T-helper 2 cell treated with Interferon-gamma antibody and Interleukin-4, amounts not matched to agents 5 μg/mL and 100 μg/mL, for 36 hours (primary cell): ENCODE measurements at regions not wholly inside any gene's neighbourhood (a gene's known extent, or its start where the extent isn't known, plus 50 kb on each side); places are given as distances from the start of the nearest gene placed in this dataset.

ENCODE experiments used
- DNase-seq: peaks from one replicate; pipeline ENCODE4 v3.0.0; 2021; ENCODE audit warnings: low spot score
- H3K27ac Mint-ChIP-seq: one replicate; pipeline ENCODE4 v1.8.0; 2021; ENCODE audit warnings: mild to moderate bottlenecking, mixed read lengths
- H3K27me3 Mint-ChIP-seq: one replicate; pipeline ENCODE4 v1.8.0; 2021; ENCODE audit warnings: low read depth, mixed read lengths
- H3K36me3 Mint-ChIP-seq: one replicate; pipeline ENCODE4 v1.8.0; 2021; ENCODE audit warnings: low read depth, mixed read lengths
- H3K4me1 Mint-ChIP-seq: one replicate; pipeline ENCODE4 v1.8.0; 2021; ENCODE audit warnings: low read depth, mixed read lengths
- H3K4me3 Mint-ChIP-seq: one replicate; pipeline ENCODE4 v1.8.0; 2022; ENCODE audit warnings: mild to moderate bottlenecking, moderate library complexity, mixed read lengths
- H3K9me3 Mint-ChIP-seq: one replicate; pipeline ENCODE4 v1.8.0; 2021; ENCODE audit warnings: mixed read lengths

DNA sequence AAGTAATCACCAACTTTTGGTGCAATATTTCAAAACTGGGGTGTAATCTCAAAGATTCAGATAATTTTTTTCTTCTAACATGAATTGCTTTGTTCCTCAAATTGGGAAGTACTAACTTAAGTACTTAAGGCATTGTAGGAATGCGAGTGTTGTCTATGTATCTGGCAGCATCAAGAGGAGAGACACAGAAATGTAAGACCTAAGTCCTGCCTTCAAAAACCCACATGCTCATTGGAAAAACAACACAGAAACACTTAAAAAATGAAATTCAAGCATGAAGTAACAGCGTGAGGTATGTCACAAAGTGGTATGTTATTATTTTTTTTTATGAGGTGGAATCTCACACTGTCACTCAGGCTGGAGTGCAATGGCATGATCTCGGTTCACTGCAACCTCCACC, 288.5 kb downstream of the ZEB1 start:
- no peak overlapping the region for H3K27ac Mint-ChIP-seq
- H3K9me3 Mint-ChIP-seq, result no peaks in the 10 kb centered on the region
- DNase-seq, result no peak

DNA sequence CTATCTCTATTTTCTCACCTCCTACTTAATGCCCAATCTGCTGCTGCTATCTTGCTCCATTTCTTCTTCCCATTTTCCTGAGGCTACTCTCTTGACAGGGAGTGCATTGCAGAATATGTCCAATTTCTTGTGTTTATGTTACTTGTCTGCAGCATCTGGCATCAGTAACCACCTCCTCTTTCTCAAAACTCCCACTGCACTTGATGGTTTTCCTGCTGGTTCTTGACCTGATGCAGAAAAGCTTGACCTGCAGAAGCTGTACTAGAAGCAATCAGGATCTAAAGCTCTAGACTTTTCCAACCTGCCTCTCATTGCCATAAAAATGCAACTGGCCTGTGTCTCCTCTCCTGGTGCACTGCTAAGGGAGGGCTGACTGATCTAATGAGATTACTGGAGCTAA, 287.8 kb downstream of the ZEB1 start:
- Mint-ChIP-seq H3K9me3 (no peaks in the 10 kb centered on the region), H3K27me3 (peaks cover 6% of the 10 kb centered on the region), H3K36me3 (no peaks in the 10 kb centered on the region), H3K27ac (no peak overlapping the region), H3K4me3 (no peak overlapping the region), H3K4me1 (peaks cover 6% of the 10 kb centered on the region)
- DNase-seq, result no peak

More for the DNA sequence above, 288.5 kb downstream of the ZEB1 start:
- peaks cover 6% of the 10 kb centered on the region for H3K4me1 Mint-ChIP-seq
- peaks cover 6% of the 10 kb centered on the region for H3K27me3 Mint-ChIP-seq
- H3K36me3 Mint-ChIP-seq, result no peaks in the 10 kb centered on the region
- no peak overlapping the region for H3K4me3 Mint-ChIP-seq

DNA sequence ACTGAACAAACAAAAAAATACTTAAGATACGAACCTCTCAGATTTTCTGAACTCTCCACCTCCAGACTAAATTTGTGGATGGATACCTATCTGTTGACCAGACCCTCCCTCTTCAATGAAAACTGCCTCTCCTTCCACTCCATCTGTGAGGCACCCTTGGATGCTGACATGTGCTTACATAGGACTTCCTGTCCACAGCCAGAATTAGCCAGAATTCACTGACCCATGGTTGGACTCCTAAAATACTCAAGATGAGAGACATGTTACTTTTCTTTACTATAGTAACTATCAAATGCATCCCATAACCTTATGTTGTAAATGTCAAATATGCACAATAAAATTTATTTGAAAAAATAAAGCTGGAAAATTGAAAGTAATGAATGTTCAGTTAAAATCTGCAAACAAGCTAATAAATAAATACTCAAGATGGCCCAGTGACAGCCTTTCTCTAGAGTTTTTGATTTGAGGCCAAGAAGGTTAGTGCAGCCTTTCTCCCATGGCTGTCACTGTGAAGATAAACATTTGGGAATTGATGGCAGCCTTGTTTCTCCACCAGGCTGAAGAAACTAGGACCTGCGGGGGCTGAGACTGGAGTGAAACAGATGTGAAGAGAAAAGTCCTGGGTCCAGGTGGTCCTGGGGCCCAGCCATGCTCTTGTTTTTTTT, 287.0 kb downstream of the ZEB1 start:
- DNase-seq, result no peak
- Mint-ChIP-seq H3K27ac (no peak overlapping the region), H3K9me3 (no peaks in the 10 kb centered on the region), H3K36me3 (no peaks in the 10 kb centered on the region), H3K27me3 (peaks cover 2% of the 10 kb centered on the region), H3K4me3 (no peak overlapping the region), H3K4me1 (peaks cover 6% of the 10 kb centered on the region)

DNA sequence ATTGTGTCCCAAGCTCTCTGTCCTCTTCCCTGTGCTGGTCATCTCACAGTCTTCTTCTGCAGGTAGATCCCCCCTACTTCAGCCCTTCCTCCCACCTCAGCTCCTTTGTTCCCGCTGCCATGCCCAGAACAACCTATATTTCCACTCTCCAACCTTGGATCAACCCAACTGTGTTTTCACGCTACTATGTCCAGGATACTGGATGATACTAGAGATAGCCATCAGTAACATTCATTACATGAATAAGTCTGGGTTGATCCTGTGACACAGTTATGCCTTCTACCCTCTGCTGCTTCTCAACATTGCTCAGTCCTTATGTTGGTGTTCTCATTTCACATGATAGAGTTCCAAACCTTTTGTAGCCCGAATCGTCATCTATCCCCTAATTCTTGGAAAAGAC, 286.4 kb downstream of the ZEB1 start:
- H3K36me3 Mint-ChIP-seq, result no peaks in the 10 kb centered on the region
- peaks cover 6% of the 10 kb centered on the region for H3K4me1 Mint-ChIP-seq
- no peak overlapping the region for H3K4me3 Mint-ChIP-seq
- no peak for DNase-seq
- H3K27ac Mint-ChIP-seq, result no peak overlapping the region
- H3K9me3 Mint-ChIP-seq, result no peaks in the 10 kb centered on the region
- peaks cover under 1% of the 10 kb centered on the region for H3K27me3 Mint-ChIP-seq

DNA sequence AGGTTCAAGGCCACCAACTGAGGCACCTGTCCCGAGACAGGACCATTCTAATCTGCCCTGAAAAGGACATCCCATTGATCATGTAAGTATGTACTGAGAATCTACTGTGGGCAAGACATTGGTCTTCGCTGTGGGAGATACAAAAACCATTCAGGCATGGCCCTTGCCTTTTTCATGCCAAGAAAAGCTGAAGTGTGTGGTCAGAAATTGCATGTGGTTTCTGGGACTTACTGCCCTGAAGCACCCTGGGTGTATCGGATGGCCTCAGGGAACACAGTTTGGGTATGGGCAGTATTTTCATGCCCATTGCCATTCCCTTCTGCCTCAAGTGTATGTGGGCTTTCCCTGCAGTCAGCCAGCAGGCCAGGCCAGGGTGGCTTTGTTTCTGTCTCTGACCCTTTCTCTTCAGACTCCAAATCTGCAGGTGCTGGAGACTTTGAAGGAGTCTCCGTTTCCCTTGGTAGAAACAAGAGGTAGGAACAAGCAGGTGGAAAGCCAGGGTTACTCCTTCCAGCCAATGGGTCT, 285.7 kb downstream of the ZEB1 start:
- Mint-ChIP-seq H3K36me3 (no peaks in the 10 kb centered on the region), H3K4me3 (peak overlapping the region; percentile 89), H3K9me3 (no peaks in the 10 kb centered on the region), H3K27ac (no peak overlapping the region), H3K27me3 (no peaks in the 10 kb centered on the region), H3K4me1 (peaks cover 9% of the 10 kb centered on the region)
- no peak for DNase-seq

DNA sequence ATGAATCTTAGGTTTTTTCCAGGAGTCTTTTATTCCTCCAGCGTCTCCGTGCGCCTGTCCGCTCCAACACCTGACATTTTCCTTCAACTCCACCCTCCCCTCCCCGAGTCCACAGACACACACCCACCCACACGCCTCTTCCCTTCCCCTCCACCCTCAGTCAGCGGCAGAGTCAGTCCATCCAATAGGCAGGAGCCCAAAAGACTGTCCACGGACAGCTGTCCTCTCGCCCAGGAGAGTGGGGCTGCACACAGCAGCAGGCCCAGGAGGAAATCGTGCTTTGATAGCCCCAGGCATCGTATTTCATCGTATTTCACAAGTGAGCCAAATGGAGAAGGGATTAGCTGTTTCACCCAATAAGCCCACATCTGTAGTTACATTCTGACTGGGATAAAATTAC, 285.1 kb downstream of the ZEB1 start:
- Mint-ChIP-seq H3K4me1 (peaks cover 9% of the 10 kb centered on the region), H3K27ac (peak overlapping the region; percentile 14), H3K9me3 (no peaks in the 10 kb centered on the region), H3K27me3 (no peaks in the 10 kb centered on the region), H3K4me3 (peak overlapping the region; percentile 89), H3K36me3 (no peaks in the 10 kb centered on the region)
- DNase-seq, result no peak

DNA sequence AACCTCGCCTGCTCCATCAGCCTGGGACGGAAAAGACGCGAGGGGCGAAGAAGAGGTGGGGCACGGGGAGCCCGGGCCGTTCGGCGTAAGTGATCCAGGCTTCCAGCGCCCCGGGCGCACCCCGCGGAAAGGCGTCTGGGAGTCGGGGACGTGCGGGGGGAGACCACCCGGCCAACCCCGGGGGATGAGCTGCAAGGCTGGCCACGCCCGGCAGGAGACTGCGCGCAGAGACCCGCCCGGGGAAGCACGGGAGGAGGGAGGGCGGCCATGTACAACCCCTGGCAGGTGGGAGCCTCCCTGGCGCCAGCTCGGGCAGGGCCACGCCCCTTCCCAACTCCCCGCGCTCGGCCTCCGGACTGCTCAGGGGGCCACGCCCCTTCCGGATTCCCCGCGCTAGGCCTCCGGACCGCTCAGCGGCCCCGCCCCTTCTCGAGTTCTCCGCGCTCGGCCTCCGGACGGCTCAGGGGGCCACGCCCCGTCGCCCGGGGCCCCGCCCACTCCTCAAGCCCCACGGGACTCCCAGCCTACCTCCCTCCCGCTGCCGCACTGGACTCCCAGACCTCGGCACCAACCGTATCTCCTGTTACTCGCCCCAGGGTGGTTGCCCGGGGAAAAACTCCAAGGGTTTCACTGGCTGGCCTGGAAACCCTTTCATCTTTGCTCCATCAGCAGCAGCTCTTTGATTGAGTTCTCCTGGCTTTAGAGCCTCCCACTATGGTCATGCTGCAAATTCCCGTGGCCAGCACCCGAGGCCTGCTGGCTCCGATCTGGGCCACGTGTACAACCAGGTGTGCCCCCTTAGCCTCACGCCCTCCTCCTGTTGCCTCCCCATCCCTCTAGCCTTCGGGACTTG, 284.4 kb downstream of the ZEB1 start:
- H3K4me1 Mint-ChIP-seq, result peaks cover 9% of the 10 kb centered on the region
- H3K27me3 Mint-ChIP-seq, result no peaks in the 10 kb centered on the region
- peak; percentile 91 for DNase-seq
- no peaks in the 10 kb centered on the region for H3K9me3 Mint-ChIP-seq
- H3K36me3 Mint-ChIP-seq, result no peaks in the 10 kb centered on the region
- no peak overlapping the region for H3K27ac Mint-ChIP-seq
- H3K4me3 Mint-ChIP-seq, result peak overlapping the region; percentile 89

DNA sequence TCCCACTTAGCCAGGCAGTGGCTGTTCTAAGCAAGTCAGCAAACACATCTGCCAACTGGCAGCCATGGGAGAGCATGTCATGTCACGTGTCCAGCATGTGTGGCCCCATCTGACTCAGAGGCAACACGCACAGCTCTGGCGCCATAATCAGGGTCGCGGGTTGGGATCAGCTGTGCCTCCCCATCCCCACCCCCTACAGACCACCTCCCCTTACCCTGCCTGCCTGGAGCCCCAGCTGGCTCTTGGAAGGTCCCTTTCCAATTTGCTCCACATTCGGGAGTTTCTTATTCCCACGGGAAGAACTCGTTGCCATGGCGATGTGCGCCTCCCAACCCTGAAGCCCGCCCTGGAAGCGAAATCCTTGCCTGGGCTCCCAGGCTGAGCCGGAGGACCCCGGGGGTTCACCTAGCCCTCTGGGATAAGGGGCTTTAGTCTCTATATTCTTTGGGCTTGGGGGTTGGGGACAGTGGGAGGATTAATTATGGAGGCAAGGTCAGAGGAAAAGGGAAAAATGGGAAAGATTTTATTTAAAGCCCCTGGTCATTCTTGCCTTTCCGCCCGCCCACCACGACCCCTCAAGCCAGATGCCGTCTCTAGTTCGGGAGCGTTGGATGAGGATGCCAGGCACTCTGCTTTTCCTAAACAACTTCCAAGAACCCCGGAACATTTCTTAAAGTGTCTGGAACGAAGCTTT, 283.7 kb downstream of the ZEB1 start:
- no peak for DNase-seq

DNA sequence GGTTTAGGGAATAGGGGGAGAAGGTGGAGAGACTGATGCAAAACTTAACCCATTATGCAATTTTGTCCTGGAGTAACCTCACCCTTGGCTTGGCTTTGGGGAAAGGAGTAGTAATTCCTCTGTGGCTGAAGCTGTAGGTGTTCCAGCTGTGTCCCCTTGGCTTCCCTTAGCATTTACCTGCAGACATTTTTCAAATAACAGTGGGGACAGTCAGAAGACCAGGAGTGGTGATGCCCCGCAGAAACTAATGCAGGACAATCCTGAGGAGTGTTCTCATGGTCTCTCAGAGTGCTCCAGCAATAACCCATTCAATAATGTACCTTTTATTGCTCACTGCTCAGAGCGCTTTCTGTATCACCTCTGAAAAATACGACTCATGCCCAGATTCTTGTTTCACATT, 282.1 kb downstream of the ZEB1 start:
- no peak overlapping the region for H3K27ac Mint-ChIP-seq
- peaks cover 9% of the 10 kb centered on the region for H3K4me1 Mint-ChIP-seq
- no peak for DNase-seq
- no peak overlapping the region for H3K4me3 Mint-ChIP-seq
- no peaks in the 10 kb centered on the region for H3K27me3 Mint-ChIP-seq
- no peaks in the 10 kb centered on the region for H3K9me3 Mint-ChIP-seq
- H3K36me3 Mint-ChIP-seq, result no peaks in the 10 kb centered on the region

More for the DNA sequence above, 283.7 kb downstream of the ZEB1 start:
- no peaks in the 10 kb centered on the region for H3K27me3 Mint-ChIP-seq
- no peaks in the 10 kb centered on the region for H3K36me3 Mint-ChIP-seq
- no peaks in the 10 kb centered on the region for H3K9me3 Mint-ChIP-seq
- peaks cover 9% of the 10 kb centered on the region for H3K4me1 Mint-ChIP-seq
- peak overlapping the region; percentile 64 for H3K4me3 Mint-ChIP-seq
- H3K27ac Mint-ChIP-seq, result no peak overlapping the region

DNA sequence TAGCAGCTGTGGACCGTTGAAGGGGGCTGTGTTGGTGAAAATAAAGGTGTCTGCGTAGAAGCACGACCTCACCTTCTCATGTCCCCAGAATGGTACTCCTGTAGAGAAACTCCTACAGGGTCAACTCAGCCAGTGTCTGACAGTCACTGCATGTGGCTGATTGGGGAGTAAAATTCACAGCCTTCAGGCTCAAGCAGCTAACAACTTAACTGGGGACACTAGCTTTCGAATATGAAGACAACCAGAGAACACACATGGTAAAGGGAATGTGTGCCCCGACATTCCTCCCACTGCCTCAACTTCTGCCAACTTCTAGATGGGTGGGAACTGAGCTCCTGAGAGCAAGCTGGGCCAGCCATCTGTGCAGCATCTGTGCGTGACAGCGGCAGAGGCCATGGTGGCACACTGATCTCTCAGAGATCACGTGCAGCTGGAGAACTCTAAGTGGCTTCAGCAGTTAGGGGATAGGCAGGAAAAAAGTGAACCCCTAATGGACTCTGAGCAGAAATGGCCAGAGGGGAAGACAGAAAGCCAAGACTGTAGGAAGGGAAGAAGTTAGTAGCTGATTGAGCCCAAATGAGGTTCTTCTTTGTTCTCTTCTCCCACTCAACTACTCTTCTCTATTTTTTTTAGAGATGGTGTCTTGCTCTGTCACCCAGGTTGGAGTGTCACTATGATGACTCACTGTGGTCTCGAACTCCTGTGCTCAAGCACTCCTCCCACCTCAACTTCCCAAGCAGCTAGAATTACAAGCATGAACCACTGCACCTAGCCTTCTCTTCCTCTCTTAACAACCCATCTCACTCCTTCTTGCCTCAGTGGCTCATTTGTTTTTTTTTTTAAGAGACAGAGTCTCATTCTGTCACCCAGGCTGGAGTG, 280.8 kb downstream of the ZEB1 start:
- H3K36me3 Mint-ChIP-seq, result no peaks in the 10 kb centered on the region
- no peaks in the 10 kb centered on the region for H3K27me3 Mint-ChIP-seq
- no peak overlapping the region for H3K4me3 Mint-ChIP-seq
- no peak overlapping the region for H3K27ac Mint-ChIP-seq
- H3K9me3 Mint-ChIP-seq, result no peaks in the 10 kb centered on the region
- DNase-seq, result peak; percentile 24
- peaks cover 9% of the 10 kb centered on the region for H3K4me1 Mint-ChIP-seq

DNA sequence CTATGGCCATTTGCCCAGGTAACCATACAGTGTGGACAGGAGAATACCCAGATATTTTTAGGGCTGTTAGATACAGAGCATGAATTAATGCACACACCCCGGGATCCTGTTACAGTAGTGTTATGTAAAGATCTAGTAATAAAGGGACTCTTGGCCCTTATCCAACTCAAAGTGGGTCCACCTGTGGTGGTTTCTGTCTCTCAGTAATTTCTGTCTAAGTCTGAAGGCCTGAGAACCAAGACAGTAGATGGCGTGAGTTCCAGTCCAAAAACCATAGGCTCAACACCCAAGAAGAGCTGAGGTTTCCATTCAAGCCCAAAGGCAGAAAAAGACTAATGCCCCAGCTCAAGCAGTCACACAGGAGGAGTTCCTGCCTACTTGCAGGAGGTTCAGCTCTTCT, 277.7 kb downstream of the ZEB1 start:
- DNase-seq, result no peak
- peaks cover 2% of the 10 kb centered on the region for H3K36me3 Mint-ChIP-seq
- H3K4me1 Mint-ChIP-seq, result peaks cover 3% of the 10 kb centered on the region
- H3K4me3 Mint-ChIP-seq, result no peak overlapping the region
- peaks cover 8% of the 10 kb centered on the region for H3K27me3 Mint-ChIP-seq
- peaks cover 9% of the 10 kb centered on the region for H3K9me3 Mint-ChIP-seq
- H3K27ac Mint-ChIP-seq, result no peak overlapping the region

DNA sequence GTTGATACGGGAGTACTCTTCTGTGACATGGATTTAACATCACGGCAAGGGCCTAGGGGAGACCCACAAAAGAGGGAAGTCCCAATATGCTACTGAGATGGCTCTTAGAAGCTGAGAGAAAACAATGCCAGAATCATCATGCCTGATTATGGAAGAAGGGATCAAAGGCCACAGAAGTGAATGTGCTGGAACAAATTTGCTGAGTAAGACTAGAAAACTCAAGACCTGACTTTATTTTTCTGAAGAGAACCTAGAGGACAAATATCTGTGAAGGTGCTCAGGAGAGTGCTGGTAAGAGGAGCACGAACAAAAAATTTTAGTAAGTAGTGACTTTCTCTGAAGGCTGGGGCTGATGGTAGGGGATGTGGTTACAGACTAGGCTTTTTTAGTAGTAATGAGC, 277.0 kb downstream of the ZEB1 start:
- Mint-ChIP-seq H3K27ac (no peak overlapping the region), H3K4me1 (peaks cover 3% of the 10 kb centered on the region), H3K9me3 (peaks cover 15% of the 10 kb centered on the region), H3K36me3 (peaks cover 2% of the 10 kb centered on the region), H3K4me3 (no peak overlapping the region), H3K27me3 (peaks cover 11% of the 10 kb centered on the region)
- no peak for DNase-seq

DNA sequence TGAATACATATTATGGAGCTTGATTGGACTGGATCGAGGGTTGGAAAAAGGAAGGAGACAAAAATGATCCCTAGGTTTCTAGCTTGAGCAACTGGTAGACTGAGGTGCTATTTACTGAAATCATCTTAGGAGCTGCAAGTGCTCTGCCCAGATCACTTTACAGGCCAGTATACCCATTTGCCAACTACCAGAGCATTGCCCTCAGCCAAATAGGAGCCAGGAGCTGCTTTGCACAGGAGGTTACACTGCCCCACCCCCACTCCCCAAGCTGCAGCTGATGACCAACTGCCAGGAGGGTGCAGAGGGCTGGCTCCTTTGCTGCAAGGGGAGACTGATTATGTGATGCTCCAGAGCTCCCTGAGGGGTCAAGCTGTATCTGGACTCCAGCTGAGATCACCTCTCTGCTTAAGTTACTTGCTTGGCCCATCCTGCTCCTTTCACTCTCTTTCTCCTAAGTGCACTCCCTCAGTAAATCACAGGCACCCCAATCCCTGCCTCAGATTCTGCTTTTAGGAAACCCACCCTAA, 275.4 kb downstream of the ZEB1 start:
- Mint-ChIP-seq H3K4me1 (no peaks in the 10 kb centered on the region), H3K27ac (no peak overlapping the region), H3K9me3 (peaks cover 22% of the 10 kb centered on the region), H3K4me3 (no peak overlapping the region), H3K27me3 (peaks cover 11% of the 10 kb centered on the region), H3K36me3 (peaks cover 2% of the 10 kb centered on the region)
- no peak for DNase-seq
